GM12875 (cell line): ENCODE measurements at regions not wholly inside any gene's neighbourhood (a gene's known extent, or its start where the extent isn't known, plus 50 kb on each side); places are given as distances from the start of the nearest gene placed in this dataset.

Source experiments
- H3K4me3 ChIP-seq: one replicate; pipeline ENCODE4 v1.5.1; 2011; ENCODE audit warnings: low read depth, low read length, control low read depth
- TF ChIP-seq, protein P1 (sequence below): IDR thresholded peaks from 2 replicates; pipeline ENCODE4 v1.5.1; 2011; ENCODE audit warnings: low read depth, mild to moderate bottlenecking, control low read depth, inconsistent platforms, low read length, moderate library complexity, borderline replicate concordance; ENCODE audit not compliant: insufficient read depth

DNA sequence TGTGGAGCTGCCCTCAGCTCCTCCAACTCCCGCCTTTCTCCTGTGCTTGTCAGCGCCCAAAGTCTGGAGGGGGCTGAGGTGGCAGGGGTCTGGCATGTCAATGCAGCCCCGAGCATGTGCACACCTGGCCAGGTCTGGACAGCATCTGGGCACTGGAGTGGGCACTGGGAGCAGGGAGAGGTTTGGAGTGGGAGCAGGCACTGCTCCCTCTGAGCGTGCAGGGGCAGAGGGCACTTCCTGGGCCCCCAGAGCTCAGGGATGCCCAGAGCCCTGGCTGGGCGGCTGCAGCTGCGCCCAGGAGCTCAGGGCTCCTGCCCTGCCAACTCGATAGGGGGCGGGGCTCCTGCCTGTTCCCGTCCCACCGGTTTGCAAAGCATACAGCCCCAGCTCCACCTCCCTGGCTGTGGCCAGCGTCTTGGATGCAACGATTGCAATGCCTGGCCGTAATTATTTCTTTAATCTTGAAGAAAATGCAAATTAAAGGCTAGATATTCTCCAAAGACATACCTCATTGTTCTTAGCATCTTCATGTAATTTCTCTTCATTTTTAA lies 57.4 kb upstream of the LDAH start:
- TF ChIP-seq, protein P1, sequence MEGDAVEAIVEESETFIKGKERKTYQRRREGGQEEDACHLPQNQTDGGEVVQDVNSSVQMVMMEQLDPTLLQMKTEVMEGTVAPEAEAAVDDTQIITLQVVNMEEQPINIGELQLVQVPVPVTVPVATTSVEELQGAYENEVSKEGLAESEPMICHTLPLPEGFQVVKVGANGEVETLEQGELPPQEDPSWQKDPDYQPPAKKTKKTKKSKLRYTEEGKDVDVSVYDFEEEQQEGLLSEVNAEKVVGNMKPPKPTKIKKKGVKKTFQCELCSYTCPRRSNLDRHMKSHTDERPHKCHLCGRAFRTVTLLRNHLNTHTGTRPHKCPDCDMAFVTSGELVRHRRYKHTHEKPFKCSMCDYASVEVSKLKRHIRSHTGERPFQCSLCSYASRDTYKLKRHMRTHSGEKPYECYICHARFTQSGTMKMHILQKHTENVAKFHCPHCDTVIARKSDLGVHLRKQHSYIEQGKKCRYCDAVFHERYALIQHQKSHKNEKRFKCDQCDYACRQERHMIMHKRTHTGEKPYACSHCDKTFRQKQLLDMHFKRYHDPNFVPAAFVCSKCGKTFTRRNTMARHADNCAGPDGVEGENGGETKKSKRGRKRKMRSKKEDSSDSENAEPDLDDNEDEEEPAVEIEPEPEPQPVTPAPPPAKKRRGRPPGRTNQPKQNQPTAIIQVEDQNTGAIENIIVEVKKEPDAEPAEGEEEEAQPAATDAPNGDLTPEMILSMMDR: no peak
- no peak overlapping the region for H3K4me3 ChIP-seq

DNA sequence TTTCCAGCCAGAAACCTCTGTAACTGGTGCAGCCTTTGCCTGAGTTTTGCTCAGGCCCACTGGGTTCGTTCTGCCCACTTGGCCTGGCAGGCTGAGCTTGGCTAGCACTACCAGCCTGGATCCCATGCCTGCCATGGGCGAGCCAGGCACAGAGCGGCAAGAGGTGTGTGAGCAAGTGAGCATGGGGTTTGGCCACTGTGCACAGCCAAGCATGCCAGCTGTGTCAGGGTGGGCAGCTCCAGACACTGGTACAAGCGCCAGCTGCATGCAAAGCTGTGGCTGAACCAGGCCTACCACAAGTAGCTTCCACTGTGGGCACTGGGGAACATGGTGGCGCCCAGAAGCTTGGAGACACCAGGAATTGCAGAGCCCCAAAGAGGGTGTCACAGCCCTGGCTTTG lies 56.3 kb upstream of the LDAH start:
- TF ChIP-seq, protein P1: no peak
- no peak overlapping the region for H3K4me3 ChIP-seq

DNA sequence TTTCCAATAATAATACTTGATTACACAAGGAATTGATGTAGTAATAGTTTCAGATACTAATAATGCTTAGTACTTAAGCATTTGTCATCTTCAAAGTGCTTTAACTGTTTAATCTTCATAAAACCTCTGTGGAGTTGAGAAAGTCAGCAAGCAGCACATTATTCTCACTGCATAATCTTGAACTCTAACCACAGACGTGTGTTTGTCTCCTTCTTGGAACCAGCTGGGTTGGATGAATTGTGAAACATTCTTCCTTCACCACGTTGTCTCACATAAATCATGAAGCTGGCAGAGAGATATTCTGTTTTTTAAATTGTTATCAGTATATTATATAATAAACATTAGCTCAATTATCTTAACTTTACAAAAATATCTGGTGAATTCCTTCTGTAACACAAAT lies 55.1 kb upstream of the LDAH start:
- H3K4me3 ChIP-seq: no peak overlapping the region
- TF ChIP-seq, protein P1: no peak
